ENCODE measurements at regions not wholly inside any gene's neighbourhood (a gene's known extent, or its start where the extent isn't known, plus 50 kb on each side); places are given as distances from the start of the nearest gene placed in this dataset.
"Not testable (repeated sequence)": the region's sequence is repeated elsewhere in the genome, so short reads cannot be mapped to it uniquely, and the experiment has no call there.

- no peak for DNase-seq (ENCODE audit: low spot score)
Measured at GRCh38 chr12:30203981-30204380, 420.2 kb upstream of the TMTC1 start.

- no peak for DNase-seq (ENCODE audit: low spot score)
Measured at GRCh38 chr12:30202521-30203254, 418.9 kb upstream of the TMTC1 start.

- DNase-seq (ENCODE audit: low spot score) = no peak
Measured at GRCh38 chr12:30201301-30202160, 417.8 kb upstream of the TMTC1 start.

GRCh38 chr12:30200864-30201263, 417.1 kb upstream of the TMTC1 start:
- no peak for DNase-seq (ENCODE audit: low spot score)

GRCh38 chr12:30197392-30198057, 413.8 kb upstream of the TMTC1 start:
- peak; percentile 5 for DNase-seq (ENCODE audit: low spot score)

- DNase-seq (ENCODE audit: low spot score) = no peak
Measured at GRCh38 chr12:30191696-30192455, 408.1 kb upstream of the TMTC1 start.

- no peak for DNase-seq (ENCODE audit: low spot score)
Measured at GRCh38 chr12:30188602-30189326, 405.0 kb upstream of the TMTC1 start.

- DNase-seq (ENCODE audit: low spot score) = no peak
Measured at GRCh38 chr12:30187426-30187825, 403.7 kb upstream of the TMTC1 start.

GRCh38 chr12:30181334-30181733, 397.6 kb upstream of the TMTC1 start:
- no peak for DNase-seq (ENCODE audit: low spot score)

GRCh38 chr12:30180602-30181001, 396.9 kb upstream of the TMTC1 start:
- DNase-seq (ENCODE audit: low spot score) = no peak

- no peak for DNase-seq (ENCODE audit: low spot score)
Measured at GRCh38 chr12:30178916-30179315, 395.2 kb upstream of the TMTC1 start.

- no peak for DNase-seq (ENCODE audit: low spot score)
Measured at GRCh38 chr12:30169839-30170591, 386.3 kb upstream of the TMTC1 start.

GRCh38 chr12:30166006-30166795, 382.5 kb upstream of the TMTC1 start:
- no peak for DNase-seq (ENCODE audit: low spot score)

- no peak for DNase-seq (ENCODE audit: low spot score)
Measured at GRCh38 chr12:30164382-30165318, 380.9 kb upstream of the TMTC1 start.

- DNase-seq (ENCODE audit: low spot score) = not testable (repeated sequence)
Measured at GRCh38 chr12:30156833-30157232, 373.1 kb upstream of the TMTC1 start.

- no peak for DNase-seq (ENCODE audit: low spot score)
Measured at GRCh38 chr12:30155001-30155730, 371.4 kb upstream of the TMTC1 start.

- DNase-seq (ENCODE audit: low spot score) = no peak
Measured at GRCh38 chr12:30153981-30154380, 370.2 kb upstream of the TMTC1 start.

- DNase-seq (ENCODE audit: low spot score) = no peak
Measured at GRCh38 chr12:30152705-30153104, 369.0 kb upstream of the TMTC1 start.

Data from kidney tubule cell (primary cell).